Activated naive CD4-positive, alpha-beta T cell treated with anti-CD3 and anti-CD28 coated beads for 36 hours (primary cell): ENCODE measurements at regions not wholly inside any gene's neighbourhood (a gene's known extent, or its start where the extent isn't known, plus 50 kb on each side); places are given as distances from the start of the nearest gene placed in this dataset.

Experiments used
- CTCF ChIA-PET: fragments of 350-600 bp; sonication (Branson Sonifier 250); formaldehyde crosslinking; loops from one replicate; lab custom pipeline; 2021; ENCODE audit warnings: antibody characterized with exemption; lab: Charles Lee
- DNase-seq: peaks from one replicate; pipeline ENCODE4 v3.0.0-alpha.2; 2020
- H3K27ac Mint-ChIP-seq: one replicate; pipeline ENCODE4 v1.8.0; 2021; ENCODE audit warnings: mild to moderate bottlenecking, mixed read lengths
- H3K27me3 Mint-ChIP-seq: one replicate; pipeline ENCODE4 v1.8.0; 2021; ENCODE audit warnings: low read depth, mixed read lengths
- H3K36me3 Mint-ChIP-seq: one replicate; pipeline ENCODE4 v1.8.0; 2021; ENCODE audit warnings: low read depth, mixed read lengths
- H3K4me1 Mint-ChIP-seq: one replicate; pipeline ENCODE4 v1.8.0; 2021; ENCODE audit warnings: low read depth, mixed read lengths
- H3K4me3 Mint-ChIP-seq: one replicate; pipeline ENCODE4 v1.8.0; 2021; ENCODE audit warnings: mild to moderate bottlenecking, moderate library complexity, mixed read lengths
- H3K9me3 Mint-ChIP-seq: one replicate; pipeline ENCODE4 v1.8.0; 2021; ENCODE audit warnings: mixed read lengths
- intact Hi-C: fragments of 100-400 bp; cut with micrococcal nuclease; formaldehyde crosslinking; loops from one replicate; pipeline ENCODE4 v1.15.1; 2023

- Mint-ChIP-seq H3K4me3 (no peak overlapping the region), H3K4me1 (no peaks in the 10 kb centered on the region), H3K27ac (no peak overlapping the region), H3K27me3 (peaks cover 4% of the 10 kb centered on the region), H3K9me3 (no peaks in the 10 kb centered on the region), H3K36me3 (no peaks in the 10 kb centered on the region)
- intact Hi-C loops = no loop called here
- no peak for DNase-seq
- CTCF ChIA-PET = no interaction called here
Measured at GRCh38 chr11:20275987-20276965, 87.2 kb upstream of the HTATIP2 start.

- no peak overlapping the region for H3K4me3 Mint-ChIP-seq
- H3K36me3 Mint-ChIP-seq = no peaks in the 10 kb centered on the region
- H3K9me3 Mint-ChIP-seq = no peaks in the 10 kb centered on the region
- no peaks in the 10 kb centered on the region for H3K4me1 Mint-ChIP-seq
- intact Hi-C loops = no loop called here
- no peak overlapping the region for H3K27ac Mint-ChIP-seq
- peaks cover 8% of the 10 kb centered on the region for H3K27me3 Mint-ChIP-seq
- no peak for DNase-seq
- CTCF ChIA-PET = no interaction called here
Measured at GRCh38 chr11:20274031-20274430, 89.5 kb upstream of the HTATIP2 start.

- H3K4me1 Mint-ChIP-seq = no peaks in the 10 kb centered on the region
- peaks cover 18% of the 10 kb centered on the region for H3K27me3 Mint-ChIP-seq
- CTCF ChIA-PET = no interaction called here
- H3K9me3 Mint-ChIP-seq = no peaks in the 10 kb centered on the region
- no peak overlapping the region for H3K27ac Mint-ChIP-seq
- H3K36me3 Mint-ChIP-seq = no peaks in the 10 kb centered on the region
- H3K4me3 Mint-ChIP-seq = no peak overlapping the region
- intact Hi-C loops = no loop called here
- no peak for DNase-seq
Measured at GRCh38 chr11:20261526-20261925, 101.3 kb upstream of the DBX1 start.

GRCh38 chr11:20260307-20260706 lies 100.0 kb upstream of the DBX1 start:
- no peaks in the 10 kb centered on the region for H3K4me1 Mint-ChIP-seq
- peaks cover 15% of the 10 kb centered on the region for H3K27me3 Mint-ChIP-seq
- H3K4me3 Mint-ChIP-seq = no peak overlapping the region
- CTCF ChIA-PET = no interaction called here
- no peak for DNase-seq
- intact Hi-C loops = no loop called here
- H3K9me3 Mint-ChIP-seq = no peaks in the 10 kb centered on the region
- no peaks in the 10 kb centered on the region for H3K36me3 Mint-ChIP-seq
- H3K27ac Mint-ChIP-seq = no peak overlapping the region

GRCh38 chr11:20259506-20259905 lies 99.2 kb upstream of the DBX1 start:
- H3K27me3 Mint-ChIP-seq = peaks cover 15% of the 10 kb centered on the region
- H3K27ac Mint-ChIP-seq = no peak overlapping the region
- CTCF ChIA-PET = no interaction called here
- no peaks in the 10 kb centered on the region for H3K4me1 Mint-ChIP-seq
- no peaks in the 10 kb centered on the region for H3K9me3 Mint-ChIP-seq
- no peak overlapping the region for H3K4me3 Mint-ChIP-seq
- intact Hi-C loops = no loop called here
- no peak for DNase-seq
- H3K36me3 Mint-ChIP-seq = no peaks in the 10 kb centered on the region

- no peaks in the 10 kb centered on the region for H3K4me1 Mint-ChIP-seq
- H3K27me3 Mint-ChIP-seq = peaks cover 11% of the 10 kb centered on the region
- no peak for DNase-seq
- intact Hi-C loops = no loop called here
- H3K27ac Mint-ChIP-seq = no peak overlapping the region
- no peaks in the 10 kb centered on the region for H3K36me3 Mint-ChIP-seq
- H3K4me3 Mint-ChIP-seq = no peak overlapping the region
- no peaks in the 10 kb centered on the region for H3K9me3 Mint-ChIP-seq
- CTCF ChIA-PET = no interaction called here
Measured at GRCh38 chr11:20258376-20258895, 98.2 kb upstream of the DBX1 start.

GRCh38 chr11:20256925-20257324 lies 96.7 kb upstream of the DBX1 start:
- peaks cover 14% of the 10 kb centered on the region for H3K27me3 Mint-ChIP-seq
- CTCF ChIA-PET = no interaction called here
- no peak for DNase-seq
- H3K27ac Mint-ChIP-seq = no peak overlapping the region
- intact Hi-C loops = no loop called here
- no peaks in the 10 kb centered on the region for H3K36me3 Mint-ChIP-seq
- H3K9me3 Mint-ChIP-seq = no peaks in the 10 kb centered on the region
- H3K4me3 Mint-ChIP-seq = no peak overlapping the region
- no peaks in the 10 kb centered on the region for H3K4me1 Mint-ChIP-seq

GRCh38 chr11:20253796-20254195 lies 93.5 kb upstream of the DBX1 start:
- H3K27ac Mint-ChIP-seq = no peak overlapping the region

GRCh38 chr11:20251496-20251895 lies 91.2 kb upstream of the DBX1 start:
- Mint-ChIP-seq H3K9me3 (no peaks in the 10 kb centered on the region), H3K4me1 (no peaks in the 10 kb centered on the region), H3K27ac (no peak overlapping the region), H3K4me3 (no peak overlapping the region), H3K36me3 (no peaks in the 10 kb centered on the region), H3K27me3 (peaks cover 12% of the 10 kb centered on the region)
- CTCF ChIA-PET = no interaction called here
- DNase-seq = no peak
- intact Hi-C loops = no loop called here

More at GRCh38 chr11:20253796-20254195, 93.5 kb upstream of the DBX1 start:
- DNase-seq = no peak
- Mint-ChIP-seq H3K4me1 (no peaks in the 10 kb centered on the region), H3K4me3 (no peak overlapping the region), H3K9me3 (no peaks in the 10 kb centered on the region), H3K36me3 (no peaks in the 10 kb centered on the region), H3K27me3 (peaks cover 16% of the 10 kb centered on the region)
- intact Hi-C loops = no loop called here
- CTCF ChIA-PET = no interaction called here

GRCh38 chr11:20250644-20251247 lies 90.5 kb upstream of the DBX1 start:
- no peak overlapping the region for H3K4me3 Mint-ChIP-seq
- intact Hi-C loops = no loop called here
- no peaks in the 10 kb centered on the region for H3K4me1 Mint-ChIP-seq
- peaks cover 12% of the 10 kb centered on the region for H3K27me3 Mint-ChIP-seq
- H3K36me3 Mint-ChIP-seq = no peaks in the 10 kb centered on the region
- CTCF ChIA-PET = no interaction called here
- no peaks in the 10 kb centered on the region for H3K9me3 Mint-ChIP-seq
- DNase-seq = no peak
- H3K27ac Mint-ChIP-seq = no peak overlapping the region

- Mint-ChIP-seq H3K9me3 (no peaks in the 10 kb centered on the region), H3K36me3 (no peaks in the 10 kb centered on the region), H3K4me1 (no peaks in the 10 kb centered on the region), H3K4me3 (no peak overlapping the region), H3K27me3 (peaks cover 14% of the 10 kb centered on the region), H3K27ac (no peak overlapping the region)
- CTCF ChIA-PET = no interaction called here
- no peak for DNase-seq
- intact Hi-C loops = no loop called here
Measured at GRCh38 chr11:20249796-20250195, 89.5 kb upstream of the DBX1 start.

- Mint-ChIP-seq H3K9me3 (no peaks in the 10 kb centered on the region), H3K36me3 (no peaks in the 10 kb centered on the region), H3K27ac (no peak overlapping the region), H3K27me3 (peaks cover 18% of the 10 kb centered on the region), H3K4me3 (no peak overlapping the region), H3K4me1 (no peaks in the 10 kb centered on the region)
- CTCF ChIA-PET = no interaction called here
- no peak for DNase-seq
- intact Hi-C loops = no loop called here
Measured at GRCh38 chr11:20249378-20249777, 89.1 kb upstream of the DBX1 start.
